HepG2 (cell line): ENCODE measurements at regions not wholly inside any gene's neighbourhood (a gene's known extent, or its start where the extent isn't known, plus 50 kb on each side); places are given as distances from the start of the nearest gene placed in this dataset.

Experiments
- ATAC-seq: fragments of 200-7000 bp; cut with Tn5 transposase; 3 replicates; pipeline ENCODE4 v1.9.1; 2020; ENCODE audit warnings: mild to moderate bottlenecking, moderate library complexity
- BruUV-seq: library from RNA; stranded (reverse); fragments of 400-500 nt; replicated peaks from 2 replicates; lab custom pipeline; 2021; lab: Mats Ljungman, UMichigan
- CTCF ChIA-PET: fragments of 300-600 bp; formaldehyde crosslinking; extraction: SDS; loops from one replicate; lab custom pipeline; 2021; ENCODE audit warnings: low total read pairs, inconsistent platforms, low intra/inter-chr PET ratio; lab: Yijun Ruan, JAX
- POLR2A ChIA-PET: fragments of 350-600 bp; sonication (Branson Sonifier 250); formaldehyde crosslinking; loops from one replicate; lab custom pipeline; 2020; ENCODE audit warnings: antibody characterized with exemption, inconsistent platforms; lab: Yijun Ruan, JAX
- DNase-seq: peaks from one replicate; pipeline ENCODE4 v3.0.0-alpha.2; 2015; ENCODE audit warnings: low spot score
- FAIRE-seq: peaks from 3 replicates; lab custom pipeline; 2011; peaks lifted over from hg19 to GRCh38; lab: Jason Lieb, UNC
- H2AFZ ChIP-seq: one replicate; pipeline ENCODE4 v1.6.1; 2011; ENCODE audit warnings: low read length, inconsistent platforms
- H3K27ac ChIP-seq: fragments of 300-600 bp; 3 replicates; pipeline ENCODE4 v1.8.0; 2011; ENCODE audit warnings: mixed run types, mild to moderate bottlenecking, mixed read lengths, low read length, inconsistent platforms; ENCODE audit not compliant: insufficient read depth; ENCODE audit errors: extremely low read length
- H3K27me3 ChIP-seq, 2 experiments: fragments of 200-600 bp in 1 of 2; 2 replicates in 1 of 2; 3 replicates in 1 of 2; pipeline versions ENCODE4 v1.6.0 to v1.8.0; 2011; ENCODE audit warnings: low read length in 2 of 2, mild to moderate bottlenecking in 2 of 2, moderate library complexity in 2 of 2, inconsistent platforms in 1 of 2; ENCODE audit not compliant: insufficient read depth in 2 of 2, control insufficient read depth in 1 of 2
- H3K36me3 ChIP-seq, 2 experiments: fragments of 200-600 bp in 1 of 2; replicated peaks in 1 of 2; 2 replicates in 1 of 2; 3 replicates in 1 of 2; pipeline versions ENCODE4 v1.5.1 to v1.8.0; 2011; ENCODE audit warnings: low read length in 2 of 2, inconsistent platforms in 1 of 2; ENCODE audit not compliant: insufficient read depth in 2 of 2, control insufficient read depth in 1 of 2
- H3K4me1 ChIP-seq: 2 replicates; pipeline ENCODE4 v1.5.1; 2012; ENCODE audit warnings: low read length, inconsistent platforms; ENCODE audit not compliant: insufficient read depth
- H3K4me2 ChIP-seq: 2 replicates; pipeline ENCODE4 v1.6.0; 2011; ENCODE audit warnings: low read depth, low read length, inconsistent platforms
- H3K4me3 ChIP-seq, 3 experiments: fragments of 200-600 bp in 1 of 3; sonication (generic), shearing (Covaris generic) in 1 of 3; replicated peaks in 1 of 3; 2 replicates each; pipeline ENCODE4 v1.5.1; 2011 to 2016; ENCODE audit warnings: low read length in 3 of 3, inconsistent platforms in 2 of 3, low read depth in 2 of 3, mild to moderate bottlenecking in 2 of 3, control low read depth in 1 of 3, mixed read lengths in 1 of 3; ENCODE audit not compliant: insufficient read depth in 1 of 3
- H3K79me2 ChIP-seq: one replicate; pipeline ENCODE4 v1.6.1; 2011; ENCODE audit warnings: low read length, inconsistent platforms; ENCODE audit not compliant: insufficient read depth
- H3K9ac ChIP-seq: 2 replicates; pipeline ENCODE4 v1.6.0; 2011; ENCODE audit warnings: mild to moderate bottlenecking, low read depth, low read length, inconsistent platforms; ENCODE audit not compliant: insufficient read depth
- H3K9me3 ChIP-seq: 2 replicates; pipeline ENCODE4 v1.5.1; 2012; ENCODE audit warnings: mild to moderate bottlenecking, low read length
- H4K20me1 ChIP-seq: 2 replicates; pipeline ENCODE4 v1.6.0; 2011; ENCODE audit warnings: inconsistent platforms, mild to moderate bottlenecking, low read length, moderate library complexity; ENCODE audit not compliant: insufficient read depth
- GTF2F1 ChIP-seq: fragments of 150-350 bp; IDR thresholded peaks from 2 replicates; pipeline ENCODE4 v1.6.1; 2014; ENCODE audit warnings: low read length
- HMG20B ChIP-seq: conservative IDR thresholded peaks from 2 replicates; pipeline ENCODE4 v1.6.1; 2016; ENCODE audit warnings: missing genetic modification reagents, missing compliant biosample characterization
- HMGXB3 ChIP-seq: sonication (generic); formaldehyde crosslinking; IDR thresholded peaks from 2 replicates; pipeline ENCODE4 v1.4.0; 2020; ENCODE audit warnings: missing genetic modification reagents, borderline replicate concordance
- IKZF1 ChIP-seq: fragments of 450-650 bp; IDR thresholded peaks from 2 replicates; pipeline ENCODE4 v1.7.1; 2016
- KLF9 ChIP-seq: IDR thresholded peaks from 2 replicates; pipeline ENCODE4 v1.6.1; 2016; ENCODE audit warnings: low read depth
- POGK ChIP-seq: sonication (generic); formaldehyde crosslinking; conservative IDR thresholded peaks from 2 replicates; pipeline ENCODE4 v1.8.0; 2022; ENCODE audit warnings: mild to moderate bottlenecking, moderate library complexity, missing genetic modification reagents
- RCOR2 ChIP-seq: IDR thresholded peaks from 2 replicates; pipeline ENCODE4 v1.6.1; 2016; ENCODE audit warnings: missing biosample characterization, missing genetic modification reagents
- RNF2 ChIP-seq: fragments of 450-650 bp; conservative IDR thresholded peaks from 2 replicates; pipeline ENCODE4 v1.6.1; 2016; ENCODE audit warnings: low read depth
- TCF12 ChIP-seq, 2 experiments: fragments of 450-650 bp in 1 of 2; sonication (generic) in 1 of 2; formaldehyde crosslinking in 1 of 2; IDR thresholded peaks; 2 replicates each; pipeline versions ENCODE4 v1.6.1 to v1.8.0; 2017 to 2022; ENCODE audit warnings: antibody characterized with exemption in 1 of 2, mild to moderate bottlenecking in 1 of 2, missing genetic modification reagents in 1 of 2, moderate library complexity in 1 of 2
- TEAD3 ChIP-seq: optimal IDR thresholded peaks from 2 replicates; pipeline ENCODE3; 2016; ENCODE audit warnings: borderline replicate concordance
- TP53 ChIP-seq: sonication (generic); formaldehyde crosslinking; conservative IDR thresholded peaks from 2 replicates; pipeline ENCODE4 v1.4.0; 2020; ENCODE audit warnings: missing genetic modification reagents
- XRCC5 ChIP-seq: fragments of 200-400 bp; formaldehyde crosslinking; optimal IDR thresholded peaks from 2 replicates; pipeline ENCODE3; 2017; ENCODE audit warnings: mild to moderate bottlenecking, low read length
- ZBTB46 ChIP-seq: sonication (generic); formaldehyde crosslinking; IDR thresholded peaks from 2 replicates; pipeline ENCODE4 v1.4.0; 2020; ENCODE audit warnings: mild to moderate bottlenecking, missing genetic modification reagents, borderline replicate concordance
- ZNF24 ChIP-seq: fragments of 450-650 bp; IDR thresholded peaks from 2 replicates; pipeline ENCODE4 v1.6.1; 2017; ENCODE audit warnings: antibody characterized with exemption, mild to moderate bottlenecking
- ZNF292 ChIP-seq: sonication (generic); formaldehyde crosslinking; IDR thresholded peaks from 2 replicates; pipeline ENCODE4 v1.8.1; 2022; ENCODE audit warnings: mild to moderate bottlenecking, low read depth, missing genetic modification reagents, borderline replicate concordance
- ZNF678 ChIP-seq: sonication (generic); formaldehyde crosslinking; IDR thresholded peaks from 2 replicates; pipeline ENCODE4 v1.4.0; 2020; ENCODE audit warnings: mild to moderate bottlenecking, missing genetic modification reagents
- ZNF816 ChIP-seq: sonication (generic); formaldehyde crosslinking; IDR thresholded peaks from 2 replicates; pipeline ENCODE4 v1.8.0; 2022; ENCODE audit warnings: missing genetic modification reagents, mild to moderate bottlenecking, borderline replicate concordance
- WGBS: methylation state at CpG from one replicate; pipeline ENCODE4 v1.1.6; 2017; ENCODE audit warnings: low lambda C conversion rate; 5-methylcytosine and 5-hydroxymethylcytosine counted together
- in situ Hi-C: cut with HindIII; loops from 2 replicates; pipeline ENCODE4 v1.10.0; 2017; ENCODE audit warnings: low pct_unique_long_range_greater_than_20kb; ENCODE audit not compliant: extremely low pct_ligation_motif_present
- intact Hi-C: fragments of 100-400 bp; cut with micrococcal nuclease; formaldehyde crosslinking; loops from one replicate; pipeline ENCODE4 v1.10.0; 2022; ENCODE audit not compliant: unreplicated experiment

GRCh38 chr5:104126980-104127379 lies 564.4 kb upstream of the NUDT12 start:
- Histone ChIP-seq H3K9ac (no peak overlapping the region), H3K9me3 (no peaks in the 10 kb centered on the region), H2AFZ (no peak overlapping the region), H3K79me2 (no peaks in the 10 kb centered on the region), H3K27me3 (no peaks in the 10 kb centered on the region), H3K27ac (no peak overlapping the region), H3K4me3 (no peak overlapping the region), H3K36me3 (no peaks in the 10 kb centered on the region), H3K4me2 (no peak overlapping the region), H4K20me1 (no peaks in the 10 kb centered on the region), H3K4me1 (no peaks in the 10 kb centered on the region)
- intact Hi-C loops = no loop called here
- ChIA-PET POLR2A (no interaction called here), CTCF (no interaction called here)
- in situ Hi-C loops = no loop called here
- no peak for FAIRE-seq
- DNase-seq = no peak
- TF ChIP-seq HMG20B (CRISPR knock-in tag) (no peak), HMGXB3 (CRISPR knock-in tag) (no peak), ZNF24 (no peak), POGK (CRISPR knock-in tag) (no peak), XRCC5 (no peak), IKZF1 (no peak), ZNF292 (no peak), KLF9 (no peak), TCF12 (IDR thresholded peaks at IDR 0.05) (no peak), TCF12 (CRISPR knock-in tag; IDR thresholded peaks at IDR 0.05) (no peak), ZNF816 (CRISPR knock-in tag) (no peak), TEAD3 (no peak), RNF2 (no peak), RCOR2 (CRISPR knock-in tag) (no peak), GTF2F1 (no peak), ZBTB46 (CRISPR knock-in tag) (no peak), TP53 (no peak), ZNF678 (no peak)
- ATAC-seq = no peak
- 41% methylated on average over 1 of the region's 1 CpG for WGBS
- BruUV-seq = no TSS peak
